H9 (cell line): ENCODE measurements at regions not wholly inside any gene's neighbourhood (a gene's known extent, or its start where the extent isn't known, plus 50 kb on each side); places are given as distances from the start of the nearest gene placed in this dataset.

Experiments
- DNase-seq: peaks from one replicate; pipeline ENCODE4 v3.0.0-alpha.2; 2017
- H2AFZ ChIP-seq: one replicate; pipeline ENCODE4 v1.6.1; 2013; ENCODE audit warnings: mild to moderate bottlenecking, low read length, control low read depth, moderate library complexity
- H2AK5ac ChIP-seq: 2 replicates; pipeline ENCODE4 v1.6.1; 2013; ENCODE audit warnings: low read length, control low read depth, mixed read lengths; ENCODE audit not compliant: insufficient read length
- H2BK120ac ChIP-seq: one replicate; pipeline ENCODE4 v1.6.1; 2013; ENCODE audit warnings: low read depth, mild to moderate bottlenecking, low read length, control low read depth, inconsistent platforms; ENCODE audit not compliant: poor library complexity, severe bottlenecking
- H2BK12ac ChIP-seq: 2 replicates; pipeline ENCODE4 v1.6.1; 2013; ENCODE audit warnings: low read length, control low read depth, mixed read lengths, low read depth; ENCODE audit not compliant: insufficient read length
- H2BK15ac ChIP-seq: 2 replicates; pipeline ENCODE4 v1.6.1; 2013; ENCODE audit warnings: low read depth, low read length, control low read depth
- H2BK20ac ChIP-seq: one replicate; pipeline ENCODE4 v1.6.1; 2013; ENCODE audit warnings: low read depth, mild to moderate bottlenecking, low read length, control low read depth, inconsistent platforms; ENCODE audit not compliant: poor library complexity, severe bottlenecking
- H2BK5ac ChIP-seq: 2 replicates; pipeline ENCODE4 v1.6.1; 2013; ENCODE audit warnings: low read length, control low read depth, mixed read lengths; ENCODE audit not compliant: insufficient read length
- H3K14ac ChIP-seq: 2 replicates; pipeline ENCODE4 v1.6.1; 2013; ENCODE audit warnings: low read length, control low read depth; ENCODE audit not compliant: insufficient read depth
- H3K18ac ChIP-seq: 2 replicates; pipeline ENCODE4 v1.6.1; 2013; ENCODE audit warnings: low read depth, mild to moderate bottlenecking, mixed read lengths, low read length, control low read depth; ENCODE audit not compliant: insufficient read length
- H3K23ac ChIP-seq: 2 replicates; pipeline ENCODE4 v1.6.1; 2013; ENCODE audit warnings: low read length, control low read depth, mixed read lengths, low read depth; ENCODE audit not compliant: insufficient read length
- H3K23me2 ChIP-seq: 2 replicates; pipeline ENCODE4 v1.6.1; 2013; ENCODE audit warnings: low read depth, mild to moderate bottlenecking, mixed read lengths, low read length, control low read depth; ENCODE audit not compliant: insufficient read length, poor library complexity, severe bottlenecking
- H3K27ac ChIP-seq: 2 replicates; pipeline ENCODE4 v1.5.1; 2013; ENCODE audit warnings: low read length, control low read depth, mixed read lengths, low read depth; ENCODE audit not compliant: insufficient read length
- H3K27me3 ChIP-seq: 2 replicates; pipeline ENCODE4 v1.6.1; 2013; ENCODE audit warnings: low read length, control low read depth, inconsistent platforms; ENCODE audit not compliant: insufficient read depth
- H3K4ac ChIP-seq: 2 replicates; pipeline ENCODE4 v1.6.1; 2013; ENCODE audit warnings: low read depth, mild to moderate bottlenecking, control low read depth, inconsistent platforms, low read length, moderate library complexity
- H3K4me1 ChIP-seq: 2 replicates; pipeline ENCODE4 v1.6.1; 2013; ENCODE audit warnings: low read length, control low read depth, inconsistent platforms; ENCODE audit not compliant: insufficient read depth
- H3K4me2 ChIP-seq: 2 replicates; pipeline ENCODE4 v1.6.1; 2013; ENCODE audit warnings: low read length, control low read depth, mixed read lengths; ENCODE audit not compliant: insufficient read length, insufficient read depth
- H3K56ac ChIP-seq: 2 replicates; pipeline ENCODE4 v1.6.1; 2013; ENCODE audit warnings: low read depth, mild to moderate bottlenecking, mixed read lengths, low read length, control low read depth; ENCODE audit not compliant: insufficient read length
- H3K79me1 ChIP-seq: 2 replicates; pipeline ENCODE4 v1.6.1; 2013; ENCODE audit warnings: low read depth, mild to moderate bottlenecking, moderate library complexity, low read length, control low read depth, inconsistent platforms; ENCODE audit not compliant: insufficient read depth, poor library complexity, severe bottlenecking
- H3K79me2 ChIP-seq: 2 replicates; pipeline ENCODE4 v1.6.1; 2013; ENCODE audit warnings: low read length, control low read depth, inconsistent platforms; ENCODE audit not compliant: insufficient read depth
- H3K9ac ChIP-seq: 2 replicates; pipeline ENCODE4 v1.6.1; 2013; ENCODE audit warnings: low read length, control low read depth, mixed read lengths; ENCODE audit not compliant: insufficient read length; ENCODE audit errors: extremely low read depth
- H3K9me3 ChIP-seq: one replicate; pipeline ENCODE4 v1.6.1; 2013; ENCODE audit warnings: low read depth, low read length, inconsistent platforms; ENCODE audit not compliant: control insufficient read depth
- H3T11ph ChIP-seq: one replicate; pipeline ENCODE4 v1.6.1; 2013; ENCODE audit warnings: mild to moderate bottlenecking, low read length, control low read depth, inconsistent platforms
- H4K20me1 ChIP-seq: one replicate; pipeline ENCODE4 v1.6.1; 2013; ENCODE audit not compliant: control insufficient read depth, insufficient read length, insufficient read depth
- H4K5ac ChIP-seq: 2 replicates; pipeline ENCODE4 v1.6.1; 2013; ENCODE audit warnings: low read depth, mild to moderate bottlenecking, mixed read lengths, low read length, control low read depth; ENCODE audit not compliant: insufficient read length
- H4K8ac ChIP-seq: replicated peaks from 2 replicates; pipeline ENCODE4 v1.6.1; 2013; ENCODE audit warnings: low read length, control low read depth, mixed read lengths, low read depth; ENCODE audit not compliant: insufficient read length
- H4K91ac ChIP-seq: 2 replicates; pipeline ENCODE4 v1.6.1; 2013; ENCODE audit warnings: low read depth, mild to moderate bottlenecking, moderate library complexity, mixed read lengths, low read length, control low read depth; ENCODE audit not compliant: insufficient read length
- H3K27ac Mint-ChIP-seq, 3 experiments: 2 replicates in 2 of 3; 3 replicates in 1 of 3; pipeline ENCODE4 v1.8.0; 2020 to 2021; ENCODE audit warnings: mixed read lengths in 3 of 3, mild to moderate bottlenecking in 1 of 3, moderate library complexity in 1 of 3
- H3K27me3 Mint-ChIP-seq: 2 replicates; pipeline ENCODE4 v1.8.0; 2021; ENCODE audit warnings: low read depth, mild to moderate bottlenecking, moderate library complexity, mixed read lengths
- H3K36me3 Mint-ChIP-seq, 3 experiments: 2 replicates in 2 of 3; 3 replicates in 1 of 3; pipeline ENCODE4 v1.8.0; 2020 to 2021; ENCODE audit warnings: low read depth in 3 of 3, mixed read lengths in 3 of 3; ENCODE audit not compliant: insufficient read depth in 1 of 3
- H3K4me1 Mint-ChIP-seq, 2 experiments: 2 replicates each; pipeline ENCODE4 v1.8.0; 2020; ENCODE audit warnings: mixed read lengths in 2 of 2
- H3K4me3 Mint-ChIP-seq, 2 experiments: 2 replicates in 1 of 2; 3 replicates in 1 of 2; pipeline ENCODE4 v1.8.0; 2020 to 2021; ENCODE audit warnings: mild to moderate bottlenecking in 2 of 2, mixed read lengths in 2 of 2, moderate library complexity in 1 of 2
- H3K9me3 Mint-ChIP-seq, 2 experiments: 2 replicates in 1 of 2; 3 replicates in 1 of 2; pipeline ENCODE4 v1.8.0; 2020; ENCODE audit warnings: mild to moderate bottlenecking in 2 of 2, mixed read lengths in 2 of 2, moderate library complexity in 1 of 2
- CTCF ChIP-seq: fragments of 200-600 bp; sonication (generic); conservative IDR thresholded peaks from 3 replicates; pipeline ENCODE4 v1.8.0; 2021; ENCODE audit warnings: antibody characterized with exemption, mild to moderate bottlenecking
- WGBS: extraction: QIAGEN DNeasy Blood & Tissue Kit; methylation state at CpG from one replicate; pipeline ENCODE4 v1.1.7; 2013; ENCODE audit warnings: missing lambda C conversion rate, low lambda C conversion rate, mixed read lengths; ENCODE audit not compliant: insufficient read length; ENCODE audit errors: extremely low coverage; 5-methylcytosine and 5-hydroxymethylcytosine counted together

- H3K4me1 ChIP-seq: no peaks in the 10 kb centered on the region; the same call in 1 of the 2 replicates
- H2BK5ac ChIP-seq: no peak overlapping the region
- no peak overlapping the region for H2BK20ac ChIP-seq
- H2BK120ac ChIP-seq: no peak overlapping the region
- no peaks in the 10 kb centered on the region for H3K9me3 Mint-ChIP-seq
- no peak overlapping the region for H3T11ph ChIP-seq
- H3K27me3 ChIP-seq: no peaks in the 10 kb centered on the region
- H3K56ac ChIP-seq: no peak overlapping the region
- no peak overlapping the region; a peak in 1 of 7 replicates for H3K27ac Mint-ChIP-seq
- no peak overlapping the region for H3K14ac ChIP-seq
- no peak overlapping the region for H4K8ac ChIP-seq
- no peak overlapping the region for H2AK5ac ChIP-seq
- H2BK12ac ChIP-seq: no peak overlapping the region
- H2AFZ ChIP-seq: no peak overlapping the region
- TF ChIP-seq CTCF: no peak
- no peak overlapping the region for H3K4me2 ChIP-seq
- no peak overlapping the region for H3K4me3 Mint-ChIP-seq
- no CpG with 5 or more reads among the region's 6 CpGs for WGBS
- H3K79me2 ChIP-seq: no peaks in the 10 kb centered on the region
- H3K27me3 Mint-ChIP-seq: no peaks in the 10 kb centered on the region; the same call in 1 of the 2 replicates
- H3K4me1 Mint-ChIP-seq: peaks cover 7% of the 10 kb centered on the region in 2 experiments
- no peaks in the 10 kb centered on the region for H3K9me3 ChIP-seq
- H3K27ac ChIP-seq: no peak overlapping the region
- H3K36me3 Mint-ChIP-seq: no peaks in the 10 kb centered on the region; a peak in 1 of 7 replicates
- no peaks in the 10 kb centered on the region for H3K23me2 ChIP-seq
- no peak overlapping the region for H3K9ac ChIP-seq
- H2BK15ac ChIP-seq: no peak overlapping the region
- no peak overlapping the region for H4K5ac ChIP-seq
- H4K91ac ChIP-seq: no peak overlapping the region
- H3K18ac ChIP-seq: no peak overlapping the region
- H3K23ac ChIP-seq: no peak overlapping the region
- H3K4ac ChIP-seq: no peak overlapping the region
- H3K79me1 ChIP-seq: no peaks in the 10 kb centered on the region
- peak; percentile 8 for DNase-seq
- H4K20me1 ChIP-seq: no peaks in the 10 kb centered on the region
These were observed 300.6 kb downstream of the TLE3 start for GRCh38 chr15:69797051-69797595.
